Neural cell (in vitro differentiated cells): ENCODE measurements at regions not wholly inside any gene's neighbourhood (a gene's known extent, or its start where the extent isn't known, plus 50 kb on each side); places are given as distances from the start of the nearest gene placed in this dataset.

ENCODE experiments used
- CTCF ChIP-seq: fragments of 450-650 bp; IDR thresholded peaks from 2 replicates; pipeline ENCODE4 v1.5.1; 2014; ENCODE audit warnings: antibody characterized with exemption, mild to moderate bottlenecking, moderate library complexity; ENCODE audit not compliant: poor library complexity, severe bottlenecking
- EZH2 ChIP-seq: fragments of 200-600, 300-800 bp; shearing (Covaris generic), sonication (generic); IDR thresholded peaks from 2 replicates; pipeline ENCODE4 v1.6.1; 2014; ENCODE audit warnings: antibody characterized with exemption, low read length, borderline replicate concordance, mild to moderate bottlenecking; ENCODE audit not compliant: insufficient read depth, poor library complexity, severe bottlenecking
- MXI1 ChIP-seq: fragments of 450-650 bp; conservative IDR thresholded peaks from 2 replicates; pipeline ENCODE4 v1.6.1; 2014; ENCODE audit warnings: antibody characterized with exemption, mild to moderate bottlenecking; ENCODE audit not compliant: poor library complexity, severe bottlenecking
- POLR2AphosphoS5 ChIP-seq: IDR thresholded peaks from 2 replicates; pipeline ENCODE4 v1.6.1; 2012
- RAD21 ChIP-seq: fragments of 450-650 bp; conservative IDR thresholded peaks from 2 replicates; pipeline ENCODE4 v1.6.1; 2014; ENCODE audit warnings: antibody characterized with exemption, mild to moderate bottlenecking, moderate library complexity
- TAF1 ChIP-seq: IDR thresholded peaks from 2 replicates; pipeline ENCODE4 v1.6.1; 2012; ENCODE audit warnings: low read depth

DNA sequence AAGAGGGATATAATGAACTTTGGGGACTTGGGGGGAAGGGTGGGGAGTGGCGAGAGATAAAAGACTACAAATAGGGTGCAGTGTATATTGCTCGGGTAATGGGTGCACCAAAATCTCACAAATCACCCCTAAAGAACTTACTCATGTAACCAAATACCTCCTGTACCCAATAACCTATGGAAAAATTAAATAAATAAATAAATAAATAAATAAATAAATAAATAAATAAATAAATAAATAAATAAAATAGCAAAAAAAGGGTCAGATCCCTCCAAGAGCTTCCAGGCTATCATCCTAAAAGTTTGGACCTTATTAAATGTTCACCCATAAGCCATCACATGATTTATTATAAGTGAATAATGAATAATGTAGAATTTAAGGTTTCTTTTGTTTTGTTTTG, 636.1 kb upstream of the C16orf82 start:
- TF ChIP-seq POLR2AphosphoS5 = no peak
- TF ChIP-seq EZH2 = no peak
- TF ChIP-seq CTCF = no peak
- TF ChIP-seq TAF1 = no peak
- TF ChIP-seq MXI1 = no peak
- TF ChIP-seq RAD21 = no peak
